ENCODE measurements at regions not wholly inside any gene's neighbourhood (a gene's known extent, or its start where the extent isn't known, plus 50 kb on each side); places are given as distances from the start of the nearest gene placed in this dataset.

DNA sequence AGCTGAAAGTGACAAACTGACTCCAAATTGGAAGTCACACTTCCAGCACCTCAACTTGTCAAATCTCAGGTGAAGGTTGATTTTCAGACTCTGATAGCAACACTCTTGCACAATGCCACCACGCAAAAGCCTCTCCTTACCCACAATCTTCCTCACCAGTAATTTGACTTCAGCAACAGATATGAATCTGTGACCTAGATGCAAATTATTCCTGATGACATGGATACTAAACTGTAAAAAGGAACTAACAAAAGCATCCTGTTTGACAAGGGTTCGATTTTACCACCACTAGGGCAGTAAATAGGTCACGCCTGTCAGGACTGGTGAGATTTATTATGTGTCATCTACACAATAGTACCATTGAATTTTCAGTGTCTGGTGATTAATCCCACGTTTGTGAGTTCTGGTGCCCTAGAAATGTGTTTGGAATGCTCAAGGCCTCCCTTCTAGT lies 134.4 kb upstream of the COL21A1 start:
- Histone ChIP-seq H3K27me3 (replicated peaks; ENCODE audit: insufficient read depth) (no peaks in the 10 kb centered on the region), H3F3A (ENCODE audit: insufficient read depth) (peaks cover 7% of the 10 kb centered on the region), H3K9ac (no peak overlapping the region), H3K4me2 (ENCODE audit: unreplicated experiment) (no peak overlapping the region), H4K20me1 (ENCODE audit: insufficient read depth) (no peaks in the 10 kb centered on the region), H3K4me1 (ENCODE audit: insufficient read depth) (peaks cover 12% of the 10 kb centered on the region), H3K79me2 (ENCODE audit: insufficient read depth) (no peaks in the 10 kb centered on the region), H3K4me3 (no peak overlapping the region), H3K9me3 (ENCODE audit: low read depth) (no peaks in the 10 kb centered on the region), H3K27ac (no peak overlapping the region), H2AFZ (no peak overlapping the region), H3K9me2 (ENCODE audit: insufficient read depth) (no peaks in the 10 kb centered on the region), H3K36me3 (ENCODE audit: low read depth) (no peaks in the 10 kb centered on the region)
- 25 to 36% methylated on average over 4 of the region's 4 CpGs for WGBS, 2 experiments (ENCODE audit: low coverage in 1 of 2, low lambda C conversion rate in 2 of 2, missing lambda C conversion rate in 2 of 2)
- in situ Hi-C loops (cut with MboI), result no loop called here
- peak; percentile 60 for DNase-seq
- no peak for TF ChIP-seq EZH2 (IDR thresholded peaks at IDR 0.05; ENCODE audit: insufficient read depth, poor library complexity, severe bottlenecking)
- TF ChIP-seq EZH2phosphoT487 (IDR thresholded peaks at IDR 0.05; ENCODE audit: insufficient read depth, low read depth), result 0 out of 2 replicates have a peak, but pooled peaks have one; percentile 71

DNA sequence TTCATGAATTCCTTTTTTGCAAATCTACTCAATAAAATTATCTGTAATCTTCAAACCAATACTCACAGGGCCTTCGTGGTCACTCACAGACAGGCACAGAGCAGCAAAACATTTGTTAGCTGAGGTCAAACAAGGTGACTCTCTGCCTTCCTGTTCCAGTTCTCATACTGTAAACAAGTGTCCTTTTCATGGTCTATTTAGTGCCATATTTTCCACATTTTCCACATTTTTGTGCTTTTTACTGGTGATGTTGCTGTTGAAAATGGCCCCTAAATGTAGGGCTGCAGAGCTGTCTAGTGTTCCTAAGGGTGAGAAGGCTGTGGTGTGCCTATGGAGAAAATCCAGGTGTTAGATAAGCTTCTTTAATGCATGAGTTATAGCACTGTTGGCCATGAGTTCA lies 133.1 kb upstream of the COL21A1 start:
- H3F3A ChIP-seq (ENCODE audit: insufficient read depth), result peaks cover 12% of the 10 kb centered on the region
- H3K36me3 ChIP-seq (ENCODE audit: low read depth), result no peaks in the 10 kb centered on the region
- H3K4me3 ChIP-seq, result no peak overlapping the region
- no peak overlapping the region for H3K9ac ChIP-seq
- H3K27ac ChIP-seq, result no peak overlapping the region
- no peak for DNase-seq
- no peak overlapping the region for H3K4me2 ChIP-seq (ENCODE audit: unreplicated experiment)
- H3K4me1 ChIP-seq (ENCODE audit: insufficient read depth), result peaks cover 17% of the 10 kb centered on the region
- in situ Hi-C loops (cut with MboI), result no loop called here
- no peak overlapping the region for H2AFZ ChIP-seq
- H3K9me3 ChIP-seq (ENCODE audit: low read depth), result no peaks in the 10 kb centered on the region
- H3K79me2 ChIP-seq (ENCODE audit: insufficient read depth), result no peaks in the 10 kb centered on the region
- no peaks in the 10 kb centered on the region for H4K20me1 ChIP-seq (ENCODE audit: insufficient read depth)
- H3K9me2 ChIP-seq (ENCODE audit: insufficient read depth), result no peaks in the 10 kb centered on the region
- TF ChIP-seq EZH2phosphoT487 (IDR thresholded peaks at IDR 0.05; ENCODE audit: insufficient read depth, low read depth) (no peak), EZH2 (IDR thresholded peaks at IDR 0.05; ENCODE audit: insufficient read depth, poor library complexity, severe bottlenecking) (no peak)
- H3K27me3 ChIP-seq (replicated peaks; ENCODE audit: insufficient read depth), result no peaks in the 10 kb centered on the region
- 63 to 75% methylated on average over 1 of the region's 1 CpG for WGBS, 2 experiments (ENCODE audit: low coverage in 1 of 2, low lambda C conversion rate in 2 of 2, missing lambda C conversion rate in 2 of 2)

- Histone ChIP-seq H3K79me2 (ENCODE audit: insufficient read depth) (no peaks in the 10 kb centered on the region), H3K36me3 (ENCODE audit: low read depth) (no peaks in the 10 kb centered on the region), H3F3A (ENCODE audit: insufficient read depth) (peaks cover 20% of the 10 kb centered on the region), H3K9me3 (ENCODE audit: low read depth) (no peaks in the 10 kb centered on the region), H4K20me1 (ENCODE audit: insufficient read depth) (no peaks in the 10 kb centered on the region), H3K9ac (no peak overlapping the region), H3K4me2 (ENCODE audit: unreplicated experiment) (no peak overlapping the region), H3K4me3 (no peak overlapping the region), H3K27ac (no peak overlapping the region), H3K4me1 (ENCODE audit: insufficient read depth) (peaks cover 29% of the 10 kb centered on the region), H2AFZ (no peak overlapping the region), H3K27me3 (replicated peaks; ENCODE audit: insufficient read depth) (no peaks in the 10 kb centered on the region), H3K9me2 (ENCODE audit: insufficient read depth) (no peaks in the 10 kb centered on the region)
- TF ChIP-seq EZH2 (IDR thresholded peaks at IDR 0.05; ENCODE audit: insufficient read depth, poor library complexity, severe bottlenecking) (no peak), EZH2phosphoT487 (IDR thresholded peaks at IDR 0.05; ENCODE audit: insufficient read depth, low read depth) (no peak)
- DNase-seq, result no peak
- in situ Hi-C loops (cut with MboI), result loop anchor here (10.0 kb wide), 1 partner anchor 56 kb away; no protein-coding TSS in a partner anchor
- WGBS, 2 experiments (ENCODE audit: low coverage in 1 of 2, low lambda C conversion rate in 2 of 2, missing lambda C conversion rate in 2 of 2), result 70 to 75% methylated on average over 7 of the region's 7 CpGs
Observed at GRCh38 chr6:56378966-56379585, 131.7 kb upstream of the COL21A1 start.

GRCh38 chr6:56378507-56378906 lies 131.1 kb upstream of the COL21A1 start:
- 89 to 98% methylated on average over 3 to 4 of the region's 4 CpGs for WGBS, 2 experiments (ENCODE audit: low coverage in 1 of 2, low lambda C conversion rate in 2 of 2, missing lambda C conversion rate in 2 of 2)
- no peak overlapping the region for H3K4me2 ChIP-seq (ENCODE audit: unreplicated experiment)

More at GRCh38 chr6:56378507-56378906, 131.1 kb upstream of the COL21A1 start:
- no peak overlapping the region for H3K9ac ChIP-seq
- no peak overlapping the region for H2AFZ ChIP-seq
- no peaks in the 10 kb centered on the region for H3K36me3 ChIP-seq (ENCODE audit: low read depth)
- no peaks in the 10 kb centered on the region for H3K9me2 ChIP-seq (ENCODE audit: insufficient read depth)
- H3K9me3 ChIP-seq (ENCODE audit: low read depth), result no peaks in the 10 kb centered on the region
- H3F3A ChIP-seq (ENCODE audit: insufficient read depth), result peaks cover 20% of the 10 kb centered on the region
- in situ Hi-C loops (cut with MboI), result loop anchor here (10.0 kb wide), 1 partner anchor 56 kb away; no protein-coding TSS in a partner anchor
- H3K79me2 ChIP-seq (ENCODE audit: insufficient read depth), result no peaks in the 10 kb centered on the region
- peaks cover 30% of the 10 kb centered on the region for H3K4me1 ChIP-seq (ENCODE audit: insufficient read depth)
- no peak for DNase-seq
- H3K27me3 ChIP-seq (replicated peaks; ENCODE audit: insufficient read depth), result no peaks in the 10 kb centered on the region
- H3K27ac ChIP-seq, result no peak overlapping the region
- H4K20me1 ChIP-seq (ENCODE audit: insufficient read depth), result no peaks in the 10 kb centered on the region
- TF ChIP-seq EZH2 (IDR thresholded peaks at IDR 0.05; ENCODE audit: insufficient read depth, poor library complexity, severe bottlenecking), result no peak
- no peak for TF ChIP-seq EZH2phosphoT487 (IDR thresholded peaks at IDR 0.05; ENCODE audit: insufficient read depth, low read depth)
- H3K4me3 ChIP-seq, result no peak overlapping the region
